Psoas muscle (tissue), 7 donors: ENCODE measurements at regions not wholly inside any gene's neighbourhood (a gene's known extent, or its start where the extent isn't known, plus 50 kb on each side); places are given as distances from the start of the nearest gene placed in this dataset.
"Not testable (repeated sequence)": the region's sequence is repeated elsewhere in the genome, so short reads cannot be mapped to it uniquely, and the experiment has no call there.

Source experiments
- ATAC-seq, 4 donors: fragments of 200-7000 bp; cut with Tn5 transposase; one replicate each; pipeline ENCODE4 v1.9.1; 2020; ENCODE audit warnings: moderate library complexity in 3 of 4, mild to moderate bottlenecking in 2 of 4
- DNase-seq, 2 donors: peaks; one replicate each; pipeline ENCODE4 v3.0.0-alpha.2; 2020
- H3K27ac ChIP-seq: fragments of 200-600 bp; one replicate; pipeline ENCODE4 v1.8.0; 2022
- H3K27me3 ChIP-seq, 3 donors: fragments of 200-600 bp in 1 of 3; one replicate each; pipeline versions ENCODE4 v1.6.1 to v1.8.0; 2013 to 2022; ENCODE audit warnings: low read length in 2 of 3, mild to moderate bottlenecking in 2 of 3, moderate library complexity in 1 of 3; ENCODE audit not compliant: insufficient read depth in 3 of 3
- H3K36me3 ChIP-seq, 2 donors: fragments of 200-600 bp in 1 of 2; one replicate each; pipeline versions ENCODE4 v1.6.1 to v1.8.0; 2013 to 2022; ENCODE audit warnings: low read depth in 1 of 2, mild to moderate bottlenecking in 1 of 2, moderate library complexity in 1 of 2; ENCODE audit not compliant: insufficient read depth in 1 of 2
- H3K4me1 ChIP-seq: fragments of 200-600 bp; one replicate; pipeline ENCODE4 v1.8.0; 2022
- H3K4me3 ChIP-seq: fragments of 200-600 bp; one replicate; pipeline ENCODE4 v1.8.0; 2022; ENCODE audit warnings: mild to moderate bottlenecking
- H3K9me3 ChIP-seq: fragments of 200-600 bp; one replicate; pipeline ENCODE4 v1.8.0; 2022
- CTCF ChIP-seq: fragments of 200-600 bp; IDR thresholded peaks from one replicate; pipeline ENCODE4 v1.8.0; 2022; ENCODE audit warnings: antibody characterized with exemption
- WGBS, 3 donors: extraction: QIAGEN DNeasy Blood & Tissue Kit; methylation state at CpG; one replicate each; pipeline versions ENCODE4 v1.1.6 to v1.1.7; 2013; 5-methylcytosine and 5-hydroxymethylcytosine counted together
- intact Hi-C, 2 donors: fragments of 100-400 bp; cut with DNase I; formaldehyde crosslinking; loops; one replicate each; pipeline versions ENCODE4 v1.11.0 to v1.14.2; 2022
- donor health status: healthy with polysubstance abuse.
- donor health status: DM: no; HTN: no; CAD: no; lungs with moderate emphysema.
- donor health status: Bipolar disorder and iron deficiency.
- donor health status: healthy.
- donor health status: DM: yes; HTN: yes; CAD: no.
- donor health status: DM: no; HTN: no; CAD: no.
- donor health status: DM: yes; HTN: yes; CAD: no.

GRCh38 chr12:47366579-47366978 lies 286.8 kb upstream of the AMIGO2 start:
- Histone ChIP-seq H3K27me3 (no peaks in the 10 kb centered on the region), H3K4me1 (no peaks in the 10 kb centered on the region), H3K9me3 (no peaks in the 10 kb centered on the region), H3K4me3 (no peak overlapping the region), H3K36me3 (no peaks in the 10 kb centered on the region), H3K27ac (no peak overlapping the region)
- TF ChIP-seq CTCF, result no peak
- DNase-seq (no peak), ATAC-seq (no peak)
- intact Hi-C loops, result no loop called here
- 87 to 91% (median 90%) methylated on average over 2 of the region's 2 CpGs for WGBS, 3 donors

GRCh38 chr12:47366157-47366556 lies 286.4 kb upstream of the AMIGO2 start:
- H3K4me3 ChIP-seq, result no peak overlapping the region
- no peak overlapping the region for H3K27ac ChIP-seq
- no peaks in the 10 kb centered on the region for H3K9me3 ChIP-seq
- no peaks in the 10 kb centered on the region for H3K4me1 ChIP-seq
- H3K27me3 ChIP-seq, result no peaks in the 10 kb centered on the region
- no peak for TF ChIP-seq CTCF
- intact Hi-C loops, result no loop called here
- no peaks in the 10 kb centered on the region for H3K36me3 ChIP-seq
- DNase-seq, result no peak
- 34 to 44% (median 44%) methylated on average over 2 of the region's 2 CpGs for WGBS, 3 donors
- no peak for ATAC-seq

GRCh38 chr12:47365443-47366076 lies 285.8 kb upstream of the AMIGO2 start:
- intact Hi-C loops, DNase-seq: not testable (repeated sequence)
- 81 to 83% (median 81%) methylated on average over 7 of the region's 7 CpGs for WGBS, 3 donors

GRCh38 chr12:47364261-47364660 lies 284.5 kb upstream of the AMIGO2 start:
- H3K36me3 ChIP-seq, result no peaks in the 10 kb centered on the region
- no peaks in the 10 kb centered on the region for H3K27me3 ChIP-seq
- H3K4me1 ChIP-seq, result no peaks in the 10 kb centered on the region
- no peak overlapping the region for H3K27ac ChIP-seq
- DNase-seq (no peak), ATAC-seq (no peak)
- no peak for TF ChIP-seq CTCF
- intact Hi-C loops, result no loop called here
- no peak overlapping the region for H3K4me3 ChIP-seq
- WGBS, 3 donors, result 89 to 96% (median 96%) methylated on average over 2 of the region's 2 CpGs
- no peaks in the 10 kb centered on the region for H3K9me3 ChIP-seq

More at GRCh38 chr12:47365443-47366076, 285.8 kb upstream of the AMIGO2 start:
- H3K4me3 ChIP-seq, H3K36me3 ChIP-seq, H3K9me3 ChIP-seq, H3K27me3 ChIP-seq, ATAC-seq, H3K27ac ChIP-seq, H3K4me1 ChIP-seq: not testable (repeated sequence)

- 65 to 76% (median 76%) methylated on average over 3 of the region's 3 CpGs for WGBS, 3 donors
- DNase-seq (no peak), ATAC-seq (no peak)
- no peak overlapping the region for H3K27ac ChIP-seq
- no peak for TF ChIP-seq CTCF
- no peaks in the 10 kb centered on the region for H3K27me3 ChIP-seq
- no peaks in the 10 kb centered on the region for H3K36me3 ChIP-seq
- intact Hi-C loops, result no loop called here
- no peaks in the 10 kb centered on the region for H3K4me1 ChIP-seq
- H3K9me3 ChIP-seq, result no peaks in the 10 kb centered on the region
- H3K4me3 ChIP-seq, result no peak overlapping the region
These were observed 282.5 kb upstream of the AMIGO2 start for GRCh38 chr12:47362126-47362705.
